Parathyroid adenoma (tissue), 2 donors: ENCODE measurements at regions not wholly inside any gene's neighbourhood (a gene's known extent, or its start where the extent isn't known, plus 50 kb on each side); places are given as distances from the start of the nearest gene placed in this dataset.

Source experiments
- H2AFZ ChIP-seq: fragments of 300-600 bp; sonication (generic); one replicate; pipeline ENCODE4 v1.7.0; 2017; ENCODE audit warnings: antibody characterized with exemption, mild to moderate bottlenecking
- H3K27ac ChIP-seq: fragments of 300-600 bp; sonication (generic); one replicate; pipeline ENCODE4 v1.7.0; 2017
- H3K27me3 ChIP-seq: fragments of 300-600 bp; sonication (generic); one replicate; pipeline ENCODE4 v1.7.0; 2017; ENCODE audit warnings: low read length; ENCODE audit not compliant: control insufficient read depth, insufficient read depth
- H3K36me3 ChIP-seq: fragments of 300-600 bp; sonication (generic); one replicate; pipeline ENCODE4 v1.7.0; 2017; ENCODE audit warnings: low read length; ENCODE audit not compliant: control insufficient read depth, insufficient read depth
- H3K4me1 ChIP-seq: fragments of 300-600 bp; sonication (generic); one replicate; pipeline ENCODE4 v1.7.0; 2017; ENCODE audit warnings: control low read depth
- H3K4me2 ChIP-seq: fragments of 300-600 bp; sonication (generic); one replicate; pipeline ENCODE4 v1.7.0; 2017; ENCODE audit warnings: low read length
- H3K4me3 ChIP-seq: fragments of 300-600 bp; sonication (generic); one replicate; pipeline ENCODE4 v1.7.0; 2017; ENCODE audit warnings: low read depth, low read length
- H3K79me2 ChIP-seq: fragments of 300-600 bp; sonication (generic); one replicate; pipeline ENCODE4 v1.7.0; 2017; ENCODE audit warnings: control low read depth
- H3K9ac ChIP-seq: fragments of 300-600 bp; sonication (generic); one replicate; pipeline ENCODE4 v1.7.0; 2017; ENCODE audit warnings: mild to moderate bottlenecking
- H3K9me3 ChIP-seq: fragments of 300-600 bp; sonication (generic); one replicate; pipeline ENCODE4 v1.7.0; 2017; ENCODE audit warnings: low read length; ENCODE audit not compliant: control insufficient read depth
- TF ChIP-seq, protein P1 (sequence below): fragments of 300-600 bp; sonication (generic); IDR thresholded peaks from one replicate; pipeline ENCODE4 v1.7.0; 2017; ENCODE audit warnings: antibody characterized with exemption, mild to moderate bottlenecking
- donor health status: primary hyperparathyroidism.

DNA sequence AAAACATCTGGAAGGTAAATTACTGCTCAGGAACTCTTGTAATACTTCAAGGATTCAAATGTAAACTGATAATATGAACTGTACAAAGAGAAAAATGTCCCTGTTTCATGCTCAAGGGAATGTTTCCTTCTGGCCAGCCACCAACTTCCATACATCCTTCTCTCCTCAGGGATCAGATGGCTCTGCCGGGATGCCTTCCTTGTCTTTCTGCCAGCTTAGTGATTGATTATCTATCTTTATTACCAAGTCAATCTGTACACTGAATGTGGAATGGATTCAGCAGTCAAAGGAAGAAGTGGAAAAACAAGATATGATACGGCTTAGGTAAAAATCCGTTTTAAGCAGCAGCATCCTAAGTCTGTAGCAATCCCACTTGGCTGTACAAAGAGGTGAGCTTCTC lies 178.3 kb downstream of the PTN start:
- no peaks in the 10 kb centered on the region for H3K27me3 ChIP-seq
- TF ChIP-seq, protein P1, sequence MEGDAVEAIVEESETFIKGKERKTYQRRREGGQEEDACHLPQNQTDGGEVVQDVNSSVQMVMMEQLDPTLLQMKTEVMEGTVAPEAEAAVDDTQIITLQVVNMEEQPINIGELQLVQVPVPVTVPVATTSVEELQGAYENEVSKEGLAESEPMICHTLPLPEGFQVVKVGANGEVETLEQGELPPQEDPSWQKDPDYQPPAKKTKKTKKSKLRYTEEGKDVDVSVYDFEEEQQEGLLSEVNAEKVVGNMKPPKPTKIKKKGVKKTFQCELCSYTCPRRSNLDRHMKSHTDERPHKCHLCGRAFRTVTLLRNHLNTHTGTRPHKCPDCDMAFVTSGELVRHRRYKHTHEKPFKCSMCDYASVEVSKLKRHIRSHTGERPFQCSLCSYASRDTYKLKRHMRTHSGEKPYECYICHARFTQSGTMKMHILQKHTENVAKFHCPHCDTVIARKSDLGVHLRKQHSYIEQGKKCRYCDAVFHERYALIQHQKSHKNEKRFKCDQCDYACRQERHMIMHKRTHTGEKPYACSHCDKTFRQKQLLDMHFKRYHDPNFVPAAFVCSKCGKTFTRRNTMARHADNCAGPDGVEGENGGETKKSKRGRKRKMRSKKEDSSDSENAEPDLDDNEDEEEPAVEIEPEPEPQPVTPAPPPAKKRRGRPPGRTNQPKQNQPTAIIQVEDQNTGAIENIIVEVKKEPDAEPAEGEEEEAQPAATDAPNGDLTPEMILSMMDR, result no peak
- H3K36me3 ChIP-seq, result no peaks in the 10 kb centered on the region
- no peak overlapping the region for H2AFZ ChIP-seq
- H3K4me1 ChIP-seq, result no peaks in the 10 kb centered on the region
- no peaks in the 10 kb centered on the region for H3K9me3 ChIP-seq
- H3K79me2 ChIP-seq, result no peaks in the 10 kb centered on the region
- H3K4me3 ChIP-seq, result no peak overlapping the region
- no peak overlapping the region for H3K27ac ChIP-seq
- H3K9ac ChIP-seq, result no peak overlapping the region
- H3K4me2 ChIP-seq, result no peak overlapping the region

DNA sequence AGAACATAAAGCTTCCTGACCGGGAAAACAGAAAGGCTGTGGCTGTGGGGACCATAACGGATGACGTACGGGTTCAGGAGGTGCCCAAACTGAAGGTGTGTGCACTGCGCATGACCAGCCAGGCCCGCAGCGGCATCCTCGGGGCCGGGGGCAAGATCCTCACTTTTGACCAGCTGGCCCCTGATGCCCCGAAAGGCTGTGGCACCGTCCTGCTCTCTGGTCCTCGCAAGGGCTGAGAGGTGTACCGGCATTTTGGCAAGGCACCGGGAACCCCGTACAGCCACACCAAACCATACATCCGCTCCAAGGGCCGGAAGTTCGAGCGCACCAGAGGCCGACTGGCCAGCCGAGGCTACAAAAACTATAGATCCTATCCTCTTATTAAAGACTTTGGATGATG lies 179.3 kb downstream of the PTN start:
- no peaks in the 10 kb centered on the region for H3K9me3 ChIP-seq
- H3K27me3 ChIP-seq, result no peaks in the 10 kb centered on the region
- H3K4me1 ChIP-seq, result no peaks in the 10 kb centered on the region
- H3K36me3 ChIP-seq, result no peaks in the 10 kb centered on the region
- no peak overlapping the region for H2AFZ ChIP-seq
- H3K4me2 ChIP-seq, result no peak overlapping the region
- TF ChIP-seq, protein P1, result no peak
- no peak overlapping the region for H3K9ac ChIP-seq
- H3K4me3 ChIP-seq, result no peak overlapping the region
- H3K79me2 ChIP-seq, result no peaks in the 10 kb centered on the region
- H3K27ac ChIP-seq, result no peak overlapping the region

DNA sequence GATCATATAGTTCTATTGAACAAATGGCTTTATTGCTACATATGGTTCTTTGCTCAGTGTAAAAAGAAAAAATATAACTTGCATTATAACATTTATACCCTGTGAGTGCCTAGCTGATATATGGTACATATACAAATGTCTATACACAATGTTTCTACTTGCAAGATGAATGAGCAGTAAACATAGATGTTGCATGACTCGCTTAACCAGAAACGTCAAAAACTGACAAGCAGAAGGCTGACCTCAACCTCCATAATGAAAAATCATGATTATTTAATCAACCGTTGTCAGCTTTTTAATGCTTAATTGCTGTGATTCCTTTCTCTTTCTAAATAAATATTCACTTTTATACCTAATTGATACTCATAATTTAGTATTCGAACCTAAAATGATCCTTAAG lies 183.3 kb downstream of the PTN start:
- no peaks in the 10 kb centered on the region for H3K4me1 ChIP-seq
- H3K9me3 ChIP-seq, result no peaks in the 10 kb centered on the region
- no peak overlapping the region for H2AFZ ChIP-seq
- TF ChIP-seq, protein P1, result no peak
- H3K79me2 ChIP-seq, result no peaks in the 10 kb centered on the region
- no peaks in the 10 kb centered on the region for H3K36me3 ChIP-seq
- H3K4me2 ChIP-seq, result no peak overlapping the region
- H3K27ac ChIP-seq, result no peak overlapping the region
- no peak overlapping the region for H3K4me3 ChIP-seq
- H3K27me3 ChIP-seq, result no peaks in the 10 kb centered on the region
- H3K9ac ChIP-seq, result no peak overlapping the region

DNA sequence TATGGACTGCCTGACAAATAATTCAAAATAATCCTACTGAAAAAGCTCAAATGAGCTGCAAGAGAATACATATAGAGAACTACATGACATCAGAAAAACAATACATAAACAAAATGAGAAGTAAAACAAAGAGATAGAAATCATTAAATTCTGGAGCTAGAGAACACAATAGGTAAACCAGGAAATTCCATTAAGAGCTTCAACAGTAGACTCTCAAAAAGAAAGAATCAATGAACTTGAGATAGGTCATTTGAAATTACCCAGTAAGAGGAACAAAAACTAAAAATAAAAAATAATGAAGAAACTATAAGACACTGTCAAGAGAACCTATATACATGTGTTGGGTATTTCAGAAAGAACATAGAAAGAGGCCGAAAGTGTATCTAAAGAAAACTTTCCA lies 186.3 kb downstream of the PTN start:
- TF ChIP-seq, protein P1, result no peak
- no peaks in the 10 kb centered on the region for H3K9me3 ChIP-seq

DNA sequence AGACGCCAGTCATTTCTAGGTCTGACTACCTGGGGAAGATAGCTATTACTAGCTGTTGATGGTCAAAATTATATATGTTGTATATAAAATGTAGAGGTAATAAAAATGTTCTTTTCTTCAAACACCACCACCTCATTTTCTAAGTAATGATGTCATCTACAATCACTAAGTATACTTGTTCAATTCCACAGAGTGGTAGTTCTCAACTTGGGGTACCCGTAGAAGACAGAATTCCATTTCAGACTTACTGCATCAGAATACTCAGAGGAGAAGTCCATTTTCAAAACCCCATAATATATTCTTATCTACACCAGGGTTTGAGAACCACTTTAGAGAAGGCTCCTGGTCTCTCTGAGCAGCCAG lies 191.9 kb downstream of the PTN start:
- H3K27ac ChIP-seq, result no peak overlapping the region

More for the DNA sequence above, 186.3 kb downstream of the PTN start:
- H3K4me3 ChIP-seq, result no peak overlapping the region
- no peak overlapping the region for H3K27ac ChIP-seq
- H3K79me2 ChIP-seq, result no peaks in the 10 kb centered on the region
- H3K9ac ChIP-seq, result no peak overlapping the region
- H3K4me2 ChIP-seq, result no peak overlapping the region
- H3K27me3 ChIP-seq, result no peaks in the 10 kb centered on the region
- H3K36me3 ChIP-seq, result no peaks in the 10 kb centered on the region
- H2AFZ ChIP-seq, result no peak overlapping the region
- H3K4me1 ChIP-seq, result no peaks in the 10 kb centered on the region

More for the DNA sequence above, 191.9 kb downstream of the PTN start:
- TF ChIP-seq, protein P1, result no peak
- H3K4me3 ChIP-seq, result no peak overlapping the region
- H3K9me3 ChIP-seq, result no peaks in the 10 kb centered on the region
- no peak overlapping the region for H3K4me2 ChIP-seq
- no peak overlapping the region for H3K9ac ChIP-seq
- H3K36me3 ChIP-seq, result no peaks in the 10 kb centered on the region
- H3K27me3 ChIP-seq, result no peaks in the 10 kb centered on the region
- no peak overlapping the region for H2AFZ ChIP-seq
- H3K4me1 ChIP-seq, result no peaks in the 10 kb centered on the region
- no peaks in the 10 kb centered on the region for H3K79me2 ChIP-seq
